T-helper 17 cell (primary cell): ENCODE measurements at regions not wholly inside any gene's neighbourhood (a gene's known extent, or its start where the extent isn't known, plus 50 kb on each side); places are given as distances from the start of the nearest gene placed in this dataset.
"Not testable (repeated sequence)": the region's sequence is repeated elsewhere in the genome, so short reads cannot be mapped to it uniquely, and the experiment has no call there.

Experiments
- ATAC-seq: fragments of 150-1000 bp; cut with Tn5 transposase; 2 replicates; pipeline ENCODE4 v1.10.0; 2021; ENCODE audit warnings: mild to moderate bottlenecking, moderate library complexity
- DNase-seq, 3 donors: peaks; one replicate each; pipeline versions ENCODE4 v3.0.0 to v3.0.0-alpha.2; 2020 to 2021
- H3K9me3 ChIP-seq: one replicate; pipeline ENCODE4 v1.7.0; 2013; ENCODE audit warnings: low read length, mild to moderate bottlenecking; ENCODE audit not compliant: control insufficient read depth, poor library complexity, severe bottlenecking
- H3K27ac Mint-ChIP-seq: one replicate; pipeline ENCODE4 v1.8.0; 2022; ENCODE audit warnings: mild to moderate bottlenecking, moderate library complexity, mixed read lengths
- H3K27me3 Mint-ChIP-seq: one replicate; pipeline ENCODE4 v1.8.0; 2022; ENCODE audit warnings: mixed read lengths
- H3K36me3 Mint-ChIP-seq: one replicate; pipeline ENCODE4 v1.8.0; 2022; ENCODE audit warnings: low read depth, mixed read lengths
- H3K4me1 Mint-ChIP-seq: one replicate; pipeline ENCODE4 v1.8.0; 2022; ENCODE audit warnings: mild to moderate bottlenecking, mixed read lengths
- H3K4me3 Mint-ChIP-seq: one replicate; pipeline ENCODE4 v1.8.0; 2022; ENCODE audit warnings: mild to moderate bottlenecking, moderate library complexity, mixed read lengths

- no peaks in the 10 kb centered on the region for H3K4me1 Mint-ChIP-seq
- no peaks in the 10 kb centered on the region for H3K36me3 Mint-ChIP-seq
- ATAC-seq: no peak
- no peak for DNase-seq
- H3K4me3 Mint-ChIP-seq: no peak overlapping the region
- no peak overlapping the region for H3K27ac Mint-ChIP-seq
- no peaks in the 10 kb centered on the region for H3K27me3 Mint-ChIP-seq
- H3K9me3 ChIP-seq: no peaks in the 10 kb centered on the region
Measured at GRCh38 chr12:25882266-25882665, 76.2 kb upstream of the RASSF8 start.

- no peak for ATAC-seq
- no peak overlapping the region for H3K4me3 Mint-ChIP-seq
- H3K4me1 Mint-ChIP-seq: no peaks in the 10 kb centered on the region
- H3K9me3 ChIP-seq: no peaks in the 10 kb centered on the region
- no peak for DNase-seq
- no peak overlapping the region for H3K27ac Mint-ChIP-seq
- H3K27me3 Mint-ChIP-seq: no peaks in the 10 kb centered on the region
- no peaks in the 10 kb centered on the region for H3K36me3 Mint-ChIP-seq
Measured at GRCh38 chr12:25883026-25883916, 75.2 kb upstream of the RASSF8 start.

GRCh38 chr12:25884024-25884919, 74.2 kb upstream of the RASSF8 start:
- DNase-seq (no peak), ATAC-seq (no peak)
- no peaks in the 10 kb centered on the region for H3K4me1 Mint-ChIP-seq
- no peaks in the 10 kb centered on the region for H3K9me3 ChIP-seq
- H3K4me3 Mint-ChIP-seq: no peak overlapping the region
- no peaks in the 10 kb centered on the region for H3K36me3 Mint-ChIP-seq
- no peaks in the 10 kb centered on the region for H3K27me3 Mint-ChIP-seq
- H3K27ac Mint-ChIP-seq: no peak overlapping the region

- H3K9me3 ChIP-seq: no peaks in the 10 kb centered on the region
- H3K4me1 Mint-ChIP-seq: no peaks in the 10 kb centered on the region
- DNase-seq: no peak
- no peaks in the 10 kb centered on the region for H3K36me3 Mint-ChIP-seq
- no peak for ATAC-seq
- H3K27me3 Mint-ChIP-seq: no peaks in the 10 kb centered on the region
- H3K27ac Mint-ChIP-seq: no peak overlapping the region
- no peak overlapping the region for H3K4me3 Mint-ChIP-seq
Measured at GRCh38 chr12:25884920-25885234, 73.6 kb upstream of the RASSF8 start.

GRCh38 chr12:25886396-25886795, 72.1 kb upstream of the RASSF8 start:
- H3K27ac Mint-ChIP-seq: no peak overlapping the region
- no peak overlapping the region for H3K4me3 Mint-ChIP-seq
- H3K36me3 Mint-ChIP-seq: no peaks in the 10 kb centered on the region
- no peaks in the 10 kb centered on the region for H3K9me3 ChIP-seq
- DNase-seq (no peak), ATAC-seq (no peak)
- H3K4me1 Mint-ChIP-seq: no peaks in the 10 kb centered on the region
- H3K27me3 Mint-ChIP-seq: no peaks in the 10 kb centered on the region

- H3K4me3 Mint-ChIP-seq: no peak overlapping the region
- no peaks in the 10 kb centered on the region for H3K36me3 Mint-ChIP-seq
- DNase-seq (no peak), ATAC-seq (no peak)
- no peaks in the 10 kb centered on the region for H3K4me1 Mint-ChIP-seq
- no peaks in the 10 kb centered on the region for H3K9me3 ChIP-seq
- no peak overlapping the region for H3K27ac Mint-ChIP-seq
- no peaks in the 10 kb centered on the region for H3K27me3 Mint-ChIP-seq
Measured at GRCh38 chr12:25887367-25887766, 71.1 kb upstream of the RASSF8 start.

GRCh38 chr12:25889185-25889584, 69.3 kb upstream of the RASSF8 start:
- H3K9me3 ChIP-seq: no peaks in the 10 kb centered on the region
- H3K27ac Mint-ChIP-seq: no peak overlapping the region
- H3K4me1 Mint-ChIP-seq: no peaks in the 10 kb centered on the region
- DNase-seq (no peak), ATAC-seq (no peak)
- H3K4me3 Mint-ChIP-seq: no peak overlapping the region
- no peaks in the 10 kb centered on the region for H3K27me3 Mint-ChIP-seq
- H3K36me3 Mint-ChIP-seq: no peaks in the 10 kb centered on the region

- H3K4me3 Mint-ChIP-seq, DNase-seq, H3K27ac Mint-ChIP-seq, H3K9me3 ChIP-seq, H3K36me3 Mint-ChIP-seq, H3K4me1 Mint-ChIP-seq, H3K27me3 Mint-ChIP-seq, ATAC-seq: not testable (repeated sequence)
Measured at GRCh38 chr12:25891095-25891494, 67.4 kb upstream of the RASSF8 start.

GRCh38 chr12:25894759-25895158, 63.7 kb upstream of the RASSF8 start:
- Mint-ChIP-seq H3K4me1 (no peaks in the 10 kb centered on the region), H3K36me3 (no peaks in the 10 kb centered on the region), H3K27ac (no peak overlapping the region), H3K27me3 (no peaks in the 10 kb centered on the region), H3K4me3 (no peak overlapping the region)
- ATAC-seq (no peak), DNase-seq (no peak)
- no peaks in the 10 kb centered on the region for H3K9me3 ChIP-seq

- Mint-ChIP-seq H3K4me3 (no peak overlapping the region), H3K27ac (no peak overlapping the region), H3K27me3 (no peaks in the 10 kb centered on the region), H3K4me1 (no peaks in the 10 kb centered on the region), H3K36me3 (no peaks in the 10 kb centered on the region)
- no peaks in the 10 kb centered on the region for H3K9me3 ChIP-seq
- ATAC-seq (no peak), DNase-seq (no peak)
Measured at GRCh38 chr12:25896981-25897380, 61.5 kb upstream of the RASSF8 start.

GRCh38 chr12:25903603-25904245, 54.8 kb upstream of the RASSF8 start:
- Mint-ChIP-seq H3K27me3 (no peaks in the 10 kb centered on the region), H3K4me1 (no peaks in the 10 kb centered on the region), H3K4me3 (no peak overlapping the region), H3K36me3 (no peaks in the 10 kb centered on the region), H3K27ac (no peak overlapping the region)
- no peaks in the 10 kb centered on the region for H3K9me3 ChIP-seq
- DNase-seq (no peak), ATAC-seq (no peak)

GRCh38 chr12:25904442-25904841, 54.0 kb upstream of the RASSF8 start:
- no peaks in the 10 kb centered on the region for H3K27me3 Mint-ChIP-seq
- no peak for DNase-seq
- no peaks in the 10 kb centered on the region for H3K36me3 Mint-ChIP-seq
- no peak overlapping the region for H3K4me3 Mint-ChIP-seq
- no peaks in the 10 kb centered on the region for H3K4me1 Mint-ChIP-seq
- ATAC-seq: no peak
- H3K27ac Mint-ChIP-seq: no peak overlapping the region
- H3K9me3 ChIP-seq: no peaks in the 10 kb centered on the region

- Mint-ChIP-seq H3K27ac (no peak overlapping the region), H3K4me1 (no peaks in the 10 kb centered on the region), H3K27me3 (no peaks in the 10 kb centered on the region), H3K36me3 (no peaks in the 10 kb centered on the region), H3K4me3 (no peak overlapping the region)
- no peak for DNase-seq
- no peaks in the 10 kb centered on the region for H3K9me3 ChIP-seq
- no peak for ATAC-seq
Measured at GRCh38 chr12:25906651-25907340, 51.7 kb upstream of the RASSF8 start.
